WTC11 (cell line): ENCODE measurements at regions not wholly inside any gene's neighbourhood (a gene's known extent, or its start where the extent isn't known, plus 50 kb on each side); places are given as distances from the start of the nearest gene placed in this dataset.

Source experiments
- AFF4 ChIP-seq: sonication (generic); formaldehyde crosslinking; IDR thresholded peaks from 2 replicates; pipeline ENCODE4 v1.8.1; 2023; ENCODE audit warnings: mild to moderate bottlenecking, missing genetic modification reagents, borderline replicate concordance
- ESRRA ChIP-seq: sonication (generic); formaldehyde crosslinking; IDR thresholded peaks from 2 replicates; pipeline ENCODE4 v1.8.1; 2022; ENCODE audit warnings: mild to moderate bottlenecking, missing genetic modification reagents, borderline replicate concordance
- GRHL2 ChIP-seq: fragments of 250-450 bp; sonication (Bioruptor Pico); IDR thresholded peaks from 2 replicates; pipeline ENCODE4 v1.8.0; 2022; ENCODE audit warnings: mild to moderate bottlenecking, moderate library complexity; ENCODE audit not compliant: insufficient replicate concordance, severe bottlenecking
- MLX ChIP-seq: sonication (generic); formaldehyde crosslinking; IDR thresholded peaks from 2 replicates; pipeline ENCODE4 v1.8.1; 2023; ENCODE audit warnings: mild to moderate bottlenecking, missing genetic modification reagents, moderate library complexity
- TF ChIP-seq, protein P1 (sequence below): sonication (generic); formaldehyde crosslinking; IDR thresholded peaks from 2 replicates; pipeline ENCODE4 v1.8.0; 2022; ENCODE audit warnings: mild to moderate bottlenecking, missing genetic modification reagents
- TF ChIP-seq, protein P2 (sequence below): sonication (generic); formaldehyde crosslinking; IDR thresholded peaks from 2 replicates; pipeline ENCODE4 v1.8.1; 2023; ENCODE audit warnings: mild to moderate bottlenecking, missing genetic modification reagents, moderate library complexity

DNA sequence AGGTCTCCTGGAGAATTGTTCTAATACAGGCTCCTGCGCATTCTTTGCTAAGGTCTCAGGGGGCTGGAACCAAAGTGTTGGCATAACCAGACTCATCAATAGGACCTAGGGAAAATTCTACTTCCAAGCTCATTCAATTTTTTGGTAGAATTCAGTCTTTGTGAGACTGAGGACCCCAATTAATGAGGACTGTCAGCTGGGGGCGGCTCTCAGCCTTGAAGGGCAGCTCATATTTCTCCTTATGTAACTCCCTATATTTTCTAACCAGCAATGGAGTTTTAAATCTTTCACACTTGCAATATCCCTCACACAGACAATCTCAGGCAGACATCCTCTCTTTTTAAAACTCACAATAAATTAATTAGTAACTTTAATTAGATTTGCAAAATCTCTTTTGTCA is 476.4 kb upstream of the LRFN5 start:
- TF ChIP-seq, protein P1, sequence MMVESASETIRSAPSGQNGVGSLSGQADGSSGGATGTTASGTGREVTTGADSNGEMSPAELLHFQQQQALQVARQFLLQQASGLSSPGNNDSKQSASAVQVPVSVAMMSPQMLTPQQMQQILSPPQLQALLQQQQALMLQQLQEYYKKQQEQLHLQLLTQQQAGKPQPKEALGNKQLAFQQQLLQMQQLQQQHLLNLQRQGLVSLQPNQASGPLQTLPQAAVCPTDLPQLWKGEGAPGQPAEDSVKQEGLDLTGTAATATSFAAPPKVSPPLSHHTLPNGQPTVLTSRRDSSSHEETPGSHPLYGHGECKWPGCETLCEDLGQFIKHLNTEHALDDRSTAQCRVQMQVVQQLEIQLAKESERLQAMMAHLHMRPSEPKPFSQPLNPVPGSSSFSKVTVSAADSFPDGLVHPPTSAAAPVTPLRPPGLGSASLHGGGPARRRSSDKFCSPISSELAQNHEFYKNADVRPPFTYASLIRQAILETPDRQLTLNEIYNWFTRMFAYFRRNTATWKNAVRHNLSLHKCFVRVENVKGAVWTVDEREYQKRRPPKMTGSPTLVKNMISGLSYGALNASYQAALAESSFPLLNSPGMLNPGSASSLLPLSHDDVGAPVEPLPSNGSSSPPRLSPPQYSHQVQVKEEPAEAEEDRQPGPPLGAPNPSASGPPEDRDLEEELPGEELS (CRISPR knock-in tag): no peak
- TF ChIP-seq AFF4 (CRISPR knock-in tag) (no peak), MLX (CRISPR knock-in tag) (no peak), GRHL2 (CRISPR knock-in tag) (no peak), ESRRA (CRISPR knock-in tag) (no peak)
- TF ChIP-seq, protein P2, sequence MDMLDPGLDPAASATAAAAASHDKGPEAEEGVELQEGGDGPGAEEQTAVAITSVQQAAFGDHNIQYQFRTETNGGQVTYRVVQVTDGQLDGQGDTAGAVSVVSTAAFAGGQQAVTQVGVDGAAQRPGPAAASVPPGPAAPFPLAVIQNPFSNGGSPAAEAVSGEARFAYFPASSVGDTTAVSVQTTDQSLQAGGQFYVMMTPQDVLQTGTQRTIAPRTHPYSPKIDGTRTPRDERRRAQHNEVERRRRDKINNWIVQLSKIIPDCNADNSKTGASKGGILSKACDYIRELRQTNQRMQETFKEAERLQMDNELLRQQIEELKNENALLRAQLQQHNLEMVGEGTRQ: no peak
